IMR-90 (cell line): ENCODE measurements at regions not wholly inside any gene's neighbourhood (a gene's known extent, or its start where the extent isn't known, plus 50 kb on each side); places are given as distances from the start of the nearest gene placed in this dataset.

ENCODE experiments used
- BHLHE40 ChIP-seq: fragments of 150-350 bp; IDR thresholded peaks from 2 replicates; pipeline ENCODE4 v1.6.1; 2016; ENCODE audit warnings: mild to moderate bottlenecking, low read depth, low read length
- CEBPB ChIP-seq: IDR thresholded peaks from 2 replicates; pipeline ENCODE4 v1.6.1; 2012; ENCODE audit warnings: low read depth, low read length, improper control_type of control experiment
- FOS ChIP-seq: fragments of 150-350 bp; IDR thresholded peaks from 2 replicates; pipeline ENCODE4 v1.6.1; 2016; ENCODE audit warnings: low read depth, low read length
- MAZ ChIP-seq: IDR thresholded peaks from 2 replicates; pipeline ENCODE4 v1.6.1; 2012; ENCODE audit warnings: low read depth, mild to moderate bottlenecking, low read length, improper control_type of control experiment, moderate library complexity, borderline replicate concordance
- POLR2A ChIP-seq: IDR thresholded peaks from 2 replicates; pipeline ENCODE4 v1.6.1; 2012; ENCODE audit warnings: mild to moderate bottlenecking, low read depth, low read length
- RAD21 ChIP-seq: IDR thresholded peaks from 2 replicates; pipeline ENCODE4 v1.6.1; 2012; ENCODE audit warnings: low read length, improper control_type of control experiment
- RCOR1 ChIP-seq: IDR thresholded peaks from 2 replicates; pipeline ENCODE4 v1.6.1; 2012; ENCODE audit warnings: mild to moderate bottlenecking, low read length, improper control_type of control experiment; ENCODE audit not compliant: insufficient replicate concordance
- RFX5 ChIP-seq: IDR thresholded peaks from 2 replicates; pipeline ENCODE4 v1.8.0; 2012; ENCODE audit warnings: low read depth, mild to moderate bottlenecking, low read length, moderate library complexity
- SMC3 ChIP-seq: fragments of 150-350 bp; IDR thresholded peaks from 2 replicates; pipeline ENCODE4 v1.6.1; 2016; ENCODE audit warnings: low read depth, mild to moderate bottlenecking, antibody characterized with exemption, low read length, moderate library complexity
- USF2 ChIP-seq: fragments of 150-350 bp; IDR thresholded peaks from 2 replicates; pipeline ENCODE4 v1.6.1; 2017; ENCODE audit warnings: mild to moderate bottlenecking, antibody characterized with exemption, low read length, low read depth
- TF ChIP-seq, protein P1 (sequence below): conservative IDR thresholded peaks from 2 replicates; pipeline ENCODE4 v1.5.1; 2012; ENCODE audit warnings: mild to moderate bottlenecking, low read depth, low read length, improper control_type of control experiment
- TF ChIP-seq, protein P2 (sequence below): fragments of 150-350 bp; IDR thresholded peaks from 2 replicates; pipeline ENCODE4 v1.6.1; 2016; ENCODE audit warnings: low read depth, mild to moderate bottlenecking, low read length, moderate library complexity, borderline replicate concordance

GRCh38 chr13:72039126-72039525, 172.1 kb upstream of the DACH1 start:
- TF ChIP-seq, protein P1, sequence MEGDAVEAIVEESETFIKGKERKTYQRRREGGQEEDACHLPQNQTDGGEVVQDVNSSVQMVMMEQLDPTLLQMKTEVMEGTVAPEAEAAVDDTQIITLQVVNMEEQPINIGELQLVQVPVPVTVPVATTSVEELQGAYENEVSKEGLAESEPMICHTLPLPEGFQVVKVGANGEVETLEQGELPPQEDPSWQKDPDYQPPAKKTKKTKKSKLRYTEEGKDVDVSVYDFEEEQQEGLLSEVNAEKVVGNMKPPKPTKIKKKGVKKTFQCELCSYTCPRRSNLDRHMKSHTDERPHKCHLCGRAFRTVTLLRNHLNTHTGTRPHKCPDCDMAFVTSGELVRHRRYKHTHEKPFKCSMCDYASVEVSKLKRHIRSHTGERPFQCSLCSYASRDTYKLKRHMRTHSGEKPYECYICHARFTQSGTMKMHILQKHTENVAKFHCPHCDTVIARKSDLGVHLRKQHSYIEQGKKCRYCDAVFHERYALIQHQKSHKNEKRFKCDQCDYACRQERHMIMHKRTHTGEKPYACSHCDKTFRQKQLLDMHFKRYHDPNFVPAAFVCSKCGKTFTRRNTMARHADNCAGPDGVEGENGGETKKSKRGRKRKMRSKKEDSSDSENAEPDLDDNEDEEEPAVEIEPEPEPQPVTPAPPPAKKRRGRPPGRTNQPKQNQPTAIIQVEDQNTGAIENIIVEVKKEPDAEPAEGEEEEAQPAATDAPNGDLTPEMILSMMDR, result no peak
- TF ChIP-seq POLR2A (no peak), FOS (no peak), BHLHE40 (no peak), RFX5 (no peak), SMC3 (no peak), CEBPB (no peak), USF2 (no peak), MAZ (no peak), RAD21 (no peak), RCOR1 (no peak)
- TF ChIP-seq, protein P2, sequence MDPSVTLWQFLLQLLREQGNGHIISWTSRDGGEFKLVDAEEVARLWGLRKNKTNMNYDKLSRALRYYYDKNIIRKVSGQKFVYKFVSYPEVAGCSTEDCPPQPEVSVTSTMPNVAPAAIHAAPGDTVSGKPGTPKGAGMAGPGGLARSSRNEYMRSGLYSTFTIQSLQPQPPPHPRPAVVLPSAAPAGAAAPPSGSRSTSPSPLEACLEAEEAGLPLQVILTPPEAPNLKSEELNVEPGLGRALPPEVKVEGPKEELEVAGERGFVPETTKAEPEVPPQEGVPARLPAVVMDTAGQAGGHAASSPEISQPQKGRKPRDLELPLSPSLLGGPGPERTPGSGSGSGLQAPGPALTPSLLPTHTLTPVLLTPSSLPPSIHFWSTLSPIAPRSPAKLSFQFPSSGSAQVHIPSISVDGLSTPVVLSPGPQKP, result no peak
